CD4-positive, CD25-positive, alpha-beta regulatory T cell (primary cell): ENCODE measurements at regions not wholly inside any gene's neighbourhood (a gene's known extent, or its start where the extent isn't known, plus 50 kb on each side); places are given as distances from the start of the nearest gene placed in this dataset.

Source experiments
- ATAC-seq, 2 donors: fragments of 150-1000 bp; cut with Tn5 transposase; one replicate each; pipeline ENCODE4 v1.10.0; 2021; ENCODE audit warnings: low read depth in 2 of 2, moderate number of reproducible peaks in 2 of 2, moderate library complexity in 1 of 2
- DNase-seq, 3 donors: peaks; one replicate each; pipeline versions ENCODE4 v3.0.0 to v3.0.0-alpha.2; 2012 to 2022; ENCODE audit warnings: mixed read lengths in 1 of 3
- H3K27ac ChIP-seq: one replicate; pipeline ENCODE4 v1.7.0; 2013; ENCODE audit warnings: mild to moderate bottlenecking, low read length; ENCODE audit not compliant: insufficient read depth, poor library complexity, severe bottlenecking
- H3K27me3 ChIP-seq: one replicate; pipeline ENCODE4 v1.7.0; 2013; ENCODE audit warnings: low read length; ENCODE audit not compliant: control insufficient read depth, insufficient read depth
- H3K36me3 ChIP-seq: one replicate; pipeline ENCODE4 v1.7.0; 2013; ENCODE audit warnings: mild to moderate bottlenecking, low read length, moderate library complexity; ENCODE audit not compliant: control insufficient read depth, insufficient read depth
- H3K4me1 ChIP-seq: 2 replicates; pipeline ENCODE4 v1.7.0; 2013; ENCODE audit warnings: mild to moderate bottlenecking, low read length; ENCODE audit not compliant: insufficient read depth, control insufficient read depth, poor library complexity, severe bottlenecking
- H3K4me3 ChIP-seq: one replicate; pipeline ENCODE4 v1.7.0; 2013; ENCODE audit warnings: low read depth, mild to moderate bottlenecking, low read length, moderate library complexity
- H3K9me3 ChIP-seq, 2 experiments: 1 replicate in 1 of 2; 2 replicates in 1 of 2; pipeline ENCODE4 v1.7.0; 2013; ENCODE audit warnings: low read length in 2 of 2, mild to moderate bottlenecking in 1 of 2, moderate library complexity in 1 of 2; ENCODE audit not compliant: control insufficient read depth in 2 of 2
- H3K27ac Mint-ChIP-seq, 3 donors: one replicate each; pipeline ENCODE4 v1.8.0; 2020 to 2022; ENCODE audit warnings: mild to moderate bottlenecking in 3 of 3, mixed read lengths in 3 of 3, moderate library complexity in 2 of 3
- H3K27me3 Mint-ChIP-seq: one replicate; pipeline ENCODE4 v1.8.0; 2022; ENCODE audit warnings: mild to moderate bottlenecking, mixed read lengths
- H3K36me3 Mint-ChIP-seq: one replicate; pipeline ENCODE4 v1.8.0; 2020; ENCODE audit warnings: mixed read lengths
- H3K4me1 Mint-ChIP-seq, 4 donors: one replicate each; pipeline ENCODE4 v1.8.0; 2020 to 2022; ENCODE audit warnings: mixed read lengths in 4 of 4, mild to moderate bottlenecking in 1 of 4
- H3K4me3 Mint-ChIP-seq, 4 donors: one replicate each; pipeline ENCODE4 v1.8.0; 2020 to 2022; ENCODE audit warnings: mild to moderate bottlenecking in 4 of 4, mixed read lengths in 4 of 4, moderate library complexity in 3 of 4
- H3K9me3 Mint-ChIP-seq, 7 donors: one replicate each; pipeline ENCODE4 v1.8.0; 2020 to 2022; ENCODE audit warnings: mixed read lengths in 7 of 7, mild to moderate bottlenecking in 3 of 7, moderate library complexity in 2 of 7

GRCh38 chr12:3974883-3975282 lies 101.7 kb upstream of the PARP11 start:
- no peaks in the 10 kb centered on the region for H3K27me3 ChIP-seq
- H3K27ac ChIP-seq, result no peak overlapping the region
- no peaks in the 10 kb centered on the region for H3K36me3 Mint-ChIP-seq
- H3K4me3 Mint-ChIP-seq, result peak overlapping the region in 3 of 4 donors; percentile 48 to 82 (median 52)
- H3K9me3 ChIP-seq, result no peaks in the 10 kb centered on the region
- peaks cover 47% of the 10 kb centered on the region for H3K4me1 ChIP-seq
- no peak for DNase-seq
- no peak for ATAC-seq
- peak overlapping the region; percentile 23 to 86 (median 77) for H3K27ac Mint-ChIP-seq
- H3K27me3 Mint-ChIP-seq, result peaks cover 4% of the 10 kb centered on the region
- H3K36me3 ChIP-seq, result no peaks in the 10 kb centered on the region
- no peak overlapping the region for H3K4me3 ChIP-seq
- H3K9me3 Mint-ChIP-seq, result peaks cover 0 to 3% (median 0%) of the 10 kb centered on the region in 7 donors
- peaks cover 24 to 69% (median 50%) of the 10 kb centered on the region in 4 donors for H3K4me1 Mint-ChIP-seq

DNA sequence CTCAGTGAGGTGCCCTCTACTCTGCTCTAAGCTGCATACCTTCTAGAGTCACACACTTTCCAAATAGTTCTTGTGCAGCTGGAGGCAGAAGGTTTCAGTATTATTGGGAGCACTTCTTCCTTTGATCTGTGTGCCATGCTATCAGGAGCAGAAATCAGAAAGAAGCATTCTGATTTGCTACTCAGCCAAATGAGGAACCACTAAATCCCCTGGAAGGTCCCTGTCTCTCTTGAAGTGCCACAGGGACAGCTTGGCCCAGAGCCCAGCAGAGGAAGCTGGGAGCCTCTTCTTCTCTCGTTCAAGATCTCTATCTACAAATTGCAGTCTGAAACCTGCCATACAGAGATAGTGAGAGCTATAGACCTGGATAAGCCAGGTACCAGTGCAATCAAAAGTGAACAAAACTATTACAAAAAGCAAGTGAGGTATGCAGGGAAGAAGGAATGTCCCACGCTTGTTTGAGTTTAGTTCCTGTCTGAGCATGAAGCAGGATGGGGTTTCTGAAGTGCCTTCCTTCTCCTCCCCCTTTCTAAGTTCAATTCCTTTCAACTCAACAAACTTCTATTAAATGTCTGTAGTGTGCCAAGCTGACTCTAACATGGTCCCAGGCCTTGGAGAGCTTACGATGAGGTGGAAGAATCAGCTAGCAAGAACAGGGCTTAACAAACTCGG lies 100.9 kb upstream of the PARP11 start:
- H3K27ac Mint-ChIP-seq, result peak overlapping the region; percentile 77 to 94 (median 90)
- DNase-seq (peak in 1 of 3 donors; percentile 38), ATAC-seq (peak; percentile 20 to 22)
- no peaks in the 10 kb centered on the region for H3K27me3 ChIP-seq
- peak overlapping the region; percentile 64 for H3K27ac ChIP-seq
- no peaks in the 10 kb centered on the region for H3K9me3 ChIP-seq
- H3K9me3 Mint-ChIP-seq, result peaks cover 0 to 3% (median 0%) of the 10 kb centered on the region in 7 donors
- H3K27me3 Mint-ChIP-seq, result peaks cover 4% of the 10 kb centered on the region
- H3K4me3 Mint-ChIP-seq, result peak overlapping the region; percentile 48 to 82 (median 65)
- peaks cover 47% of the 10 kb centered on the region for H3K4me1 ChIP-seq
- peaks cover 24 to 69% (median 50%) of the 10 kb centered on the region in 4 donors for H3K4me1 Mint-ChIP-seq
- H3K36me3 ChIP-seq, result no peaks in the 10 kb centered on the region
- H3K4me3 ChIP-seq, result peak overlapping the region; percentile 45
- no peaks in the 10 kb centered on the region for H3K36me3 Mint-ChIP-seq

- peak overlapping the region; percentile 77 to 94 (median 90) for H3K27ac Mint-ChIP-seq
- ATAC-seq (peak; percentile 25 to 35), DNase-seq (peak in 1 of 3 donors; percentile 31)
- peaks cover 24 to 69% (median 48%) of the 10 kb centered on the region in 4 donors for H3K4me1 Mint-ChIP-seq
- Histone ChIP-seq H3K9me3 (no peaks in the 10 kb centered on the region), H3K36me3 (no peaks in the 10 kb centered on the region), H3K27me3 (no peaks in the 10 kb centered on the region), H3K4me3 (peak overlapping the region; percentile 45), H3K4me1 (peaks cover 47% of the 10 kb centered on the region), H3K27ac (peak overlapping the region; percentile 64)
- H3K4me3 Mint-ChIP-seq, result peak overlapping the region; percentile 48 to 78 (median 65)
- H3K27me3 Mint-ChIP-seq, result peaks cover 10% of the 10 kb centered on the region
- no peaks in the 10 kb centered on the region for H3K36me3 Mint-ChIP-seq
- peaks cover 0 to 3% (median 0%) of the 10 kb centered on the region in 7 donors for H3K9me3 Mint-ChIP-seq
Measured at GRCh38 chr12:3973269-3973884, 100.2 kb upstream of the PARP11 start.

GRCh38 chr12:3972576-3972975 lies 99.4 kb upstream of the PARP11 start:
- H3K4me3 ChIP-seq, result peak overlapping the region; percentile 61
- H3K27me3 ChIP-seq, result no peaks in the 10 kb centered on the region
- H3K9me3 Mint-ChIP-seq, result peaks cover 0 to 3% (median 0%) of the 10 kb centered on the region in 7 donors
- peak overlapping the region; percentile 77 to 94 (median 90) for H3K27ac Mint-ChIP-seq
- H3K36me3 ChIP-seq, result no peaks in the 10 kb centered on the region
- H3K4me1 Mint-ChIP-seq, result peaks cover 24 to 64% (median 48%) of the 10 kb centered on the region in 4 donors
- H3K4me3 Mint-ChIP-seq, result peak overlapping the region in 3 of 4 donors; percentile 48 to 84 (median 67)
- peaks cover 47% of the 10 kb centered on the region for H3K4me1 ChIP-seq
- DNase-seq, result peak in 2 of 3 donors; percentile 56 to 75
- ATAC-seq, result peak; percentile 66 to 67
- peak overlapping the region; percentile 64 for H3K27ac ChIP-seq
- peaks cover 10% of the 10 kb centered on the region for H3K27me3 Mint-ChIP-seq
- H3K9me3 ChIP-seq, result no peaks in the 10 kb centered on the region
- no peaks in the 10 kb centered on the region for H3K36me3 Mint-ChIP-seq

DNA sequence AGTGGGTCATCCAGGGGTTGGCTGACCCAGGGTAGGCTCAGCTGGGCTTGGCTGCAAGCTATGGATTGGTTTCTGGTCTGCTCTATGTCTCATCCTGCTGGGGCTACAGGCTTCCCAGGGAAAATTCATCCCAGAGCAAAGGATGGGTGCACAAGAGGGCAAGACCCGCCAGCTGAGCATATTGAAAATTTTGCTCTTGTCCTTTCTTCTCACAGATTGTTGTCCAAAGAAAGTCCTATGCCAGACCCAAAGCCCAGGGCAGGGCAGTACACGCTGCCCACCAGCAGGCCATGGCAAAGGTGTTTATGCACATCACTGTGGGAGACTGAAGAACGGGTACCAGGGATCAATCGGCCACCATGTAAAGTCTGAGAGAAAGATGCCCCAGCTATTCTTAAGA lies 95.3 kb upstream of the PARP11 start:
- Mint-ChIP-seq H3K4me3 (no peak overlapping the region), H3K27me3 (peaks cover 6% of the 10 kb centered on the region), H3K36me3 (no peaks in the 10 kb centered on the region), H3K9me3 (peaks cover 0 to 3% (median 0%) of the 10 kb centered on the region in 7 donors), H3K27ac (no peak overlapping the region), H3K4me1 (peaks cover 12 to 27% (median 15%) of the 10 kb centered on the region in 4 donors)
- ATAC-seq (no peak), DNase-seq (no peak)
- Histone ChIP-seq H3K4me3 (no peak overlapping the region), H3K27ac (no peak overlapping the region), H3K27me3 (no peaks in the 10 kb centered on the region), H3K36me3 (no peaks in the 10 kb centered on the region), H3K4me1 (peaks cover 17% of the 10 kb centered on the region), H3K9me3 (no peaks in the 10 kb centered on the region)

- no peaks in the 10 kb centered on the region for H3K27me3 ChIP-seq
- ATAC-seq, result no peak
- Mint-ChIP-seq H3K27me3 (peaks cover 6% of the 10 kb centered on the region), H3K27ac (no peak overlapping the region), H3K9me3 (peaks cover 0 to 3% (median 0%) of the 10 kb centered on the region in 7 donors), H3K4me1 (peaks cover 10 to 27% (median 13%) of the 10 kb centered on the region in 4 donors), H3K4me3 (no peak overlapping the region), H3K36me3 (no peaks in the 10 kb centered on the region)
- peaks cover 16% of the 10 kb centered on the region for H3K4me1 ChIP-seq
- no peak for DNase-seq
- no peak overlapping the region for H3K27ac ChIP-seq
- no peaks in the 10 kb centered on the region for H3K9me3 ChIP-seq
- no peaks in the 10 kb centered on the region for H3K36me3 ChIP-seq
- no peak overlapping the region for H3K4me3 ChIP-seq
Measured at GRCh38 chr12:3967556-3968160, 94.5 kb upstream of the PARP11 start.

- Mint-ChIP-seq H3K27me3 (peaks cover 6% of the 10 kb centered on the region), H3K4me3 (no peak overlapping the region), H3K9me3 (no peaks in the 10 kb centered on the region), H3K4me1 (peaks cover 5 to 26% (median 14%) of the 10 kb centered on the region in 4 donors), H3K36me3 (no peaks in the 10 kb centered on the region), H3K27ac (no peak overlapping the region)
- no peak for ATAC-seq
- Histone ChIP-seq H3K9me3 (no peaks in the 10 kb centered on the region), H3K27me3 (no peaks in the 10 kb centered on the region), H3K4me3 (no peak overlapping the region), H3K27ac (no peak overlapping the region), H3K4me1 (peaks cover 12% of the 10 kb centered on the region), H3K36me3 (no peaks in the 10 kb centered on the region)
- DNase-seq, result no peak
Measured at GRCh38 chr12:3966376-3966775, 93.2 kb upstream of the PARP11 start.
